Ovary (tissue), 7 donors: ENCODE measurements at regions not wholly inside any gene's neighbourhood (a gene's known extent, or its start where the extent isn't known, plus 50 kb on each side); places are given as distances from the start of the nearest gene placed in this dataset.
"Not testable (repeated sequence)": the region's sequence is repeated elsewhere in the genome, so short reads cannot be mapped to it uniquely, and the experiment has no call there.

Experiments used
- DNase-seq, 5 donors: peaks; one replicate each; pipeline ENCODE4 v3.0.0-alpha.2; 2019 to 2020
- H3K27ac ChIP-seq, 2 donors: fragments of 200-600 bp; one replicate each; pipeline versions ENCODE4 v1.5.1 to v1.8.0; 2019 to 2022
- H3K27me3 ChIP-seq: fragments of 200-600 bp; one replicate; pipeline ENCODE4 v1.8.0; 2022
- H3K36me3 ChIP-seq: fragments of 200-600 bp; sonication (generic); one replicate; pipeline ENCODE4 v1.5.1; 2019
- H3K4me1 ChIP-seq: one replicate; pipeline ENCODE4 v1.8.1; 2013; ENCODE audit warnings: mild to moderate bottlenecking, moderate library complexity; ENCODE audit not compliant: insufficient read depth
- H3K4me3 ChIP-seq: fragments of 200-600 bp; sonication (generic); one replicate; pipeline ENCODE4 v1.5.1; 2017
- H3K9me3 ChIP-seq, 2 donors: fragments of 200-600 bp in 1 of 2; sonication (generic) in 1 of 2; one replicate each; pipeline versions ENCODE4 v1.5.1 to v1.8.1; 2013 to 2019; ENCODE audit warnings: mild to moderate bottlenecking in 1 of 2, moderate library complexity in 1 of 2
- EP300 ChIP-seq: sonication (generic); formaldehyde crosslinking; IDR thresholded peaks from one replicate; pipeline ENCODE4 v1.6.1; 2017; ENCODE audit warnings: antibody characterized with exemption
- POLR2A ChIP-seq: fragments of 450-650 bp; IDR thresholded peaks from one replicate; pipeline ENCODE4 v1.6.1; 2017; ENCODE audit warnings: antibody characterized with exemption, mild to moderate bottlenecking, moderate library complexity
- WGBS, 3 donors: extraction: QIAGEN DNeasy Blood & Tissue Kit in 1 of 3; methylation state at CpG; one replicate each; pipeline versions ENCODE4 v1.1.5 to v1.1.7; 2013 to 2017; 5-methylcytosine and 5-hydroxymethylcytosine counted together
- intact Hi-C, 4 donors: fragments of 100-400 bp; cut with DNase I; formaldehyde crosslinking; loops; one replicate each; pipeline versions ENCODE4 v1.11.0 to v1.15.1; 2022 to 2023
- TF ChIP-seq, protein P1 (sequence below), 3 donors: fragments of 450-650 bp in 2 of 3; fragments of 200-600 bp in 1 of 3; IDR thresholded peaks; one replicate each; pipeline versions ENCODE4 v1.5.1 to v1.8.0; 2016 to 2022; ENCODE audit warnings: antibody characterized with exemption in 3 of 3, mild to moderate bottlenecking in 1 of 3
- donor health status: DM: no; HTN: no; CAD: no; lungs with moderate emphysema.
- donor health status: DM: no; HTN: no; CAD: no.
- donor health status: Bipolar disorder and iron deficiency.
- donor health status: DM: no; HTN: no; CAD: no.
- donor health status: DM: yes; HTN: yes; CAD: no.

DNA sequence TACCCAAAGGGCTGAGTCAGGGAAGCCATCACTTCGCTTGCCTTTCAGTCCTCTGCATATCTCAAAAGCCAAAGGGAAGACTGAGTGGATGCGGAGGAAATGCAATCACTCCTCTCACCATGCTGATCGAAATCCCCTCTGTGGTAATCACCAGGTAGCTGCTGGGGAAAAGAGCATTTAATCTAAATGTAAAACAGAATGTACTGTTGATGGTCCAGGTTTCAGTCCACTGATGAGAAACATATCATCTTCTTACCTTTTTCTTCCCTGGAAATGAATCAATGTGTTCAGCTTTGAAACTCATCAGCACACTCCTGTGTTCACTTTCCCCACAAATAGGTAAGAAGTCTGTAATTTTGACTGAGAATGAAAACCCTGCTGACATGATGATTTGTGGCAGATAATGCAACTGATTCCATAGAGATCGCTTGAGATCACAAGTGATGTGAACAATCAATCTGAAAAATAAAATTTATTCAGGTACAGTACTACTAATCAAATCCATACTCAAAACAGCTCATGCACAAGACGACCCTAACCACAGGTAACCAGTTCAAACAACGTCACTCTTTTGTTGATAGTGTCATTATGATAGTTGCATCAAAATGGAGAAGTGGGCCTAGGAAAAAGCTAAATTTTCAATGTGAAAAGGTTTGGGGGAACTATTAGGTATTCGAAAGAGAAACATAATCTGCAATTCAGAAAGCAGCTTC, 454.0 kb upstream of the RGMB start:
- DNase-seq: no peak
- WGBS, 3 donors: 89 to 92% (median 91%) methylated on average over 7 of the region's 7 CpGs
- H3K27me3 ChIP-seq: no peaks in the 10 kb centered on the region
- no peak overlapping the region for H3K4me3 ChIP-seq
- H3K4me1 ChIP-seq: no peaks in the 10 kb centered on the region
- H3K27ac ChIP-seq: no peak overlapping the region
- no peaks in the 10 kb centered on the region for H3K36me3 ChIP-seq
- no peaks in the 10 kb centered on the region for H3K9me3 ChIP-seq
- intact Hi-C loops: no loop called here
- no peak for TF ChIP-seq EP300
- no peak for TF ChIP-seq POLR2A
- TF ChIP-seq, protein P1, sequence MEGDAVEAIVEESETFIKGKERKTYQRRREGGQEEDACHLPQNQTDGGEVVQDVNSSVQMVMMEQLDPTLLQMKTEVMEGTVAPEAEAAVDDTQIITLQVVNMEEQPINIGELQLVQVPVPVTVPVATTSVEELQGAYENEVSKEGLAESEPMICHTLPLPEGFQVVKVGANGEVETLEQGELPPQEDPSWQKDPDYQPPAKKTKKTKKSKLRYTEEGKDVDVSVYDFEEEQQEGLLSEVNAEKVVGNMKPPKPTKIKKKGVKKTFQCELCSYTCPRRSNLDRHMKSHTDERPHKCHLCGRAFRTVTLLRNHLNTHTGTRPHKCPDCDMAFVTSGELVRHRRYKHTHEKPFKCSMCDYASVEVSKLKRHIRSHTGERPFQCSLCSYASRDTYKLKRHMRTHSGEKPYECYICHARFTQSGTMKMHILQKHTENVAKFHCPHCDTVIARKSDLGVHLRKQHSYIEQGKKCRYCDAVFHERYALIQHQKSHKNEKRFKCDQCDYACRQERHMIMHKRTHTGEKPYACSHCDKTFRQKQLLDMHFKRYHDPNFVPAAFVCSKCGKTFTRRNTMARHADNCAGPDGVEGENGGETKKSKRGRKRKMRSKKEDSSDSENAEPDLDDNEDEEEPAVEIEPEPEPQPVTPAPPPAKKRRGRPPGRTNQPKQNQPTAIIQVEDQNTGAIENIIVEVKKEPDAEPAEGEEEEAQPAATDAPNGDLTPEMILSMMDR (IDR thresholded peaks at IDR 0.05): no peak

DNA sequence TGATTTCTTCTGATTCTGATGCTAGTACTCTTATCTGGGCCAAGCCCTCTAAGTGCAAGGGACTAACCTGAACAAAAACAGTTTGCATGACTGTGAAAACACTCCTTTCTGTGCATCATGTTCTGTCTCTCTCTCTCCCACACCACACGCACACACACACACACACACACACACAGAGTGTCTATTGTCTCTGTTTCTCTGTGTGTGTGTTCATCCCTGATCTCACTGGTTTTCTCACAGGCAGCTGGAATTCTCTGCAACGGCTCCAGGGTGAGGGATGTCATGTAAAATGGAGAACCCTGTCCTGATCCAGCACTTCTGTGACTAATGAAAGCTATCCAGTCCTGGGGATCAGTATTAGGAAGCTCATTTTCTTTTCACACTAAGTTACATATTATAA, 453.1 kb upstream of the RGMB start:
- no peaks in the 10 kb centered on the region for H3K4me1 ChIP-seq
- intact Hi-C loops: no loop called here
- TF ChIP-seq EP300 (no peak), POLR2A (no peak)
- TF ChIP-seq, protein P1 (IDR thresholded peaks at IDR 0.05): no peak
- H3K36me3 ChIP-seq: no peaks in the 10 kb centered on the region
- no peak overlapping the region for H3K27ac ChIP-seq
- no peak for DNase-seq
- no peak overlapping the region for H3K4me3 ChIP-seq
- 50 to 65% (median 53%) methylated on average over 2 of the region's 2 CpGs for WGBS, 3 donors
- no peaks in the 10 kb centered on the region for H3K9me3 ChIP-seq
- H3K27me3 ChIP-seq: no peaks in the 10 kb centered on the region

DNA sequence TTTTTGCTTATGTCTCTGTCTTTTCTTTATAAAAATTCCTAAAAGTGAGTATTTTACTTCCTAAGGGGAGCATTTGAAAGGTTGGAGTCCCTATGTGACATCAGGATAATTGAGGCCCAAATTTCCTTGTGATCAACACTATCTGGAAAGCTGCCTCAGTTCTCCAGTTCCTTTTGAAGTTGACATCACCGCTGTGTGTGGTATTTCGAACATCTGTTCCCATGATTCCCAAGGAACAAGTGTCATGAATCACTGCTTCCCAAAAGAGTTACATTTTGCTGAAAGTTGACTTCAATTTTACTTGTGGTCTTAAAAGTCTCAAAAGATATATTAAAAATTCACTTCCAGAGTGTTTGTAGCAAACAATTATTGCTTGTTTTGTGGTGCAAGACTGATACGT, 452.1 kb upstream of the RGMB start:
- intact Hi-C loops: no loop called here
- H3K27me3 ChIP-seq: no peaks in the 10 kb centered on the region
- H3K4me1 ChIP-seq: no peaks in the 10 kb centered on the region
- H3K27ac ChIP-seq: no peak overlapping the region
- H3K36me3 ChIP-seq: no peaks in the 10 kb centered on the region
- no peak overlapping the region for H3K4me3 ChIP-seq
- no peak for DNase-seq
- WGBS, 3 donors: 64 to 69% (median 66%) methylated on average over 3 of the region's 3 CpGs
- H3K9me3 ChIP-seq: no peaks in the 10 kb centered on the region
- no peak for TF ChIP-seq EP300
- TF ChIP-seq, protein P1 (IDR thresholded peaks at IDR 0.05): no peak
- no peak for TF ChIP-seq POLR2A

DNA sequence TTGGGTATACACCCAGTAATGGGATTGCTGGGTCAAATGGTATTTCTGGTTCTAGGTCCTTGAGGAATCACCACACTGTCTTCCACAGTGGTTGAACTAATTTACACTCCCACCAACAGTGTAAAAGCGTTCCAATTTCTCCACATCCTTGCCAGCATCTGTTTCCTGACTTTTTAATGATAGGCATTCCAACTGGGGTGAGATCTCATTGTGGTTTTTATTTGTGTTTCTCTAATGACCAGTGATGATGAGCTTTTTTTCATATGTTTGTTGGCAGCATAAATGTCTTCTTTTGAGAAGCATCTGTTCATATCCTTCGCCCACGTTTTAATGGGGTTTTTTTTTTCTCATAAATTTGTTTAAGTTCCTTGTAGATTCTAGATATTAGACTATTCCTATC, 448.3 kb upstream of the RGMB start:
- H3K9me3 ChIP-seq, H3K4me1 ChIP-seq, H3K27ac ChIP-seq, H3K27me3 ChIP-seq, H3K4me3 ChIP-seq, H3K36me3 ChIP-seq, DNase-seq, intact Hi-C loops: not testable (repeated sequence)
- WGBS, 3 donors: 68 to 75% (median 68%) methylated on average over 3 of the region's 3 CpGs

DNA sequence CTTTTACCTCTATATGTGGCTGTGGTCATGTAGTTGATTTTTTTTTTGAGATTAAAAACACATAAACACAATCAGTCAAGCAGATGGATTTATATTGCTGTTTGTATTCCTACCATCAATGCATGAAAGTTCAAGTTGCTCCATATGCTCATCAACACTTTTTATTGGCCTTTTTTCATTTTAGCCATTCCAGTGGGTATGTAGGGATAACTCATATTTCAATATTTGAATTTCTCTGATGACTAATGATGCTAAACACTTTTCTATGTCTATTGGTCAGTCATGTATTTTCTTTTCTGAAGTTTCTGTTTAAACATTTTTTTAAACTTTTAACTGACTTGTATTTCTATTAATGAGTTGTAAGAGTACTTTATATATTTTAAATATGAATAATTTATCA, 445.4 kb upstream of the RGMB start:
- TF ChIP-seq POLR2A: no peak
- TF ChIP-seq EP300: no peak
- TF ChIP-seq, protein P1 (IDR thresholded peaks at IDR 0.05): no peak
- no peak overlapping the region for H3K4me3 ChIP-seq
- no peaks in the 10 kb centered on the region for H3K27me3 ChIP-seq
- H3K36me3 ChIP-seq: no peaks in the 10 kb centered on the region
- peaks cover 0 to 2% of the 10 kb centered on the region in 2 donors for H3K9me3 ChIP-seq
- no peak for DNase-seq
- no peaks in the 10 kb centered on the region for H3K4me1 ChIP-seq
- intact Hi-C loops: no loop called here
- no peak overlapping the region for H3K27ac ChIP-seq
